SK-N-SH treated with all-trans-retinoic acid at 6 μM for 48 hours (cell line): ENCODE measurements at regions not wholly inside any gene's neighbourhood (a gene's known extent, or its start where the extent isn't known, plus 50 kb on each side); places are given as distances from the start of the nearest gene placed in this dataset.

Source experiments
- ARNTL ChIP-seq: fragments of 450-650 bp; formaldehyde crosslinking; IDR thresholded peaks from 2 replicates; pipeline ENCODE4 v1.5.0; 2020; ENCODE audit warnings: low read depth, mild to moderate bottlenecking, moderate library complexity, borderline replicate concordance
- BACH2 ChIP-seq: fragments of 250-450 bp; sonication (Bioruptor Pico); IDR thresholded peaks from 2 replicates; pipeline ENCODE4 v1.9.0; 2021; ENCODE audit warnings: mild to moderate bottlenecking, borderline replicate concordance
- CREB5 ChIP-seq: fragments of 250-450 bp; sonication (Bioruptor Pico); IDR thresholded peaks from 2 replicates; pipeline ENCODE4 v1.5.1; 2020; ENCODE audit warnings: low read depth, mild to moderate bottlenecking, moderate library complexity
- CSDC2 ChIP-seq: fragments of 250-450 bp; sonication (Bioruptor Pico); IDR thresholded peaks from 2 replicates; pipeline ENCODE4 v1.5.0; 2020; ENCODE audit warnings: mild to moderate bottlenecking, moderate library complexity
- ESRRG ChIP-seq: fragments of 250-450 bp; sonication (Bioruptor Pico); IDR thresholded peaks from 2 replicates; pipeline ENCODE4 v1.6.1; 2021; ENCODE audit warnings: mild to moderate bottlenecking
- GLIS3 ChIP-seq: fragments of 250-450 bp; sonication (Bioruptor Pico); IDR thresholded peaks from 2 replicates; pipeline ENCODE4 v1.5.0; 2020; ENCODE audit warnings: mild to moderate bottlenecking, moderate library complexity
- PPARA ChIP-seq: fragments of 250-450 bp; sonication (Bioruptor Pico); IDR thresholded peaks from 2 replicates; pipeline ENCODE4 v1.5.0; 2020; ENCODE audit warnings: mild to moderate bottlenecking, borderline replicate concordance
- RARB ChIP-seq: fragments of 250-450 bp; sonication (Bioruptor Pico); IDR thresholded peaks from 2 replicates; pipeline ENCODE4 v1.8.0; 2021; ENCODE audit warnings: mild to moderate bottlenecking, moderate library complexity
- SNAI2 ChIP-seq: fragments of 250-450 bp; sonication (Bioruptor Pico); IDR thresholded peaks from 2 replicates; pipeline ENCODE4 v1.5.0; 2020; ENCODE audit warnings: mild to moderate bottlenecking, moderate library complexity
- TOX ChIP-seq: fragments of 250-450 bp; sonication (Bioruptor Pico); IDR thresholded peaks from 2 replicates; pipeline ENCODE4 v1.8.0; 2021; ENCODE audit warnings: mild to moderate bottlenecking, moderate library complexity, borderline replicate concordance
- TSHZ2 ChIP-seq: fragments of 250-450 bp; sonication (Bioruptor Pico); IDR thresholded peaks from 2 replicates; pipeline ENCODE4 v1.5.0; 2020; ENCODE audit warnings: mild to moderate bottlenecking, moderate library complexity
- ZNF565 ChIP-seq: fragments of 450-650 bp; formaldehyde crosslinking; conservative IDR thresholded peaks from 2 replicates; pipeline ENCODE4 v1.5.0; 2020; ENCODE audit warnings: low read depth, mild to moderate bottlenecking, moderate library complexity
- TF ChIP-seq, protein P1 (sequence below): fragments of 250-450 bp; sonication (Bioruptor Pico); IDR thresholded peaks from 2 replicates; pipeline ENCODE4 v1.8.0; 2020; ENCODE audit warnings: mild to moderate bottlenecking, moderate library complexity, borderline replicate concordance
- TF ChIP-seq, protein P2 (sequence below): fragments of 250-450 bp; sonication (Bioruptor Pico); IDR thresholded peaks from 2 replicates; pipeline ENCODE4 v1.8.0; 2021; ENCODE audit warnings: low read depth, mild to moderate bottlenecking, moderate library complexity, borderline replicate concordance

DNA sequence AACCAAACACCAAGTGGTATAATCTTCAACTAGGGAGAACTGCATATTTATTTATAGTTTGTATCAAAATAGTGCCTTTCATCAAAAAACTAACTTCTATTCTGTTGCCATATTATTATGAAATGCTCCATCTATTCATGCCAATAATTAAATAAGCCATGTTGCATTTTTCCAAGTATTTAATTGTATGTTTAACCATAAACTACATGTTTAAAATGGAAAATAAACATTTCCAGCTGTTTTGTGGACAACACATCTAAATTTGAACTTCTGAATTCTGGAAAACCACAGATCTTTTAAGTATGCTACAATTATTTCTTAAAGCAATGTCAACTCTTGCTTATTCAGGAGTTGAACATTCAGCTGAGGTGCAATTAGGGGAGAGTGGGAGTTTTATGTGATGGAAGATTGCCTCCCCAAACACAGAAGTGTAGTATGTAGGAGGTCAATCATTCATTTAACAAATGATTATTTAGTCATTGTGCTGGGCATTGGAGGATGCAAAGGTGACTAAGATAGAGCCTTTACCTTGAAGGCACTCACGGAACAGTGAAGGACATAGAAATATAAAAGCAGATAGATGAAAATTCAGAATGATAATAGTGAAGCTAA lies 80.7 kb upstream of the PPP1R3C start:
- TF ChIP-seq RARB (CRISPR knock-in tag) (no peak), ARNTL (CRISPR knock-in tag) (no peak), GLIS3 (CRISPR knock-in tag) (no peak), CREB5 (no peak), ZNF565 (CRISPR knock-in tag) (no peak), TSHZ2 (CRISPR knock-in tag) (no peak), ESRRG (CRISPR knock-in tag) (no peak), CSDC2 (CRISPR knock-in tag) (no peak), PPARA (CRISPR knock-in tag) (no peak), TOX (CRISPR knock-in tag) (no peak), BACH2 (CRISPR knock-in tag) (no peak), SNAI2 (no peak)
- TF ChIP-seq, protein P1, sequence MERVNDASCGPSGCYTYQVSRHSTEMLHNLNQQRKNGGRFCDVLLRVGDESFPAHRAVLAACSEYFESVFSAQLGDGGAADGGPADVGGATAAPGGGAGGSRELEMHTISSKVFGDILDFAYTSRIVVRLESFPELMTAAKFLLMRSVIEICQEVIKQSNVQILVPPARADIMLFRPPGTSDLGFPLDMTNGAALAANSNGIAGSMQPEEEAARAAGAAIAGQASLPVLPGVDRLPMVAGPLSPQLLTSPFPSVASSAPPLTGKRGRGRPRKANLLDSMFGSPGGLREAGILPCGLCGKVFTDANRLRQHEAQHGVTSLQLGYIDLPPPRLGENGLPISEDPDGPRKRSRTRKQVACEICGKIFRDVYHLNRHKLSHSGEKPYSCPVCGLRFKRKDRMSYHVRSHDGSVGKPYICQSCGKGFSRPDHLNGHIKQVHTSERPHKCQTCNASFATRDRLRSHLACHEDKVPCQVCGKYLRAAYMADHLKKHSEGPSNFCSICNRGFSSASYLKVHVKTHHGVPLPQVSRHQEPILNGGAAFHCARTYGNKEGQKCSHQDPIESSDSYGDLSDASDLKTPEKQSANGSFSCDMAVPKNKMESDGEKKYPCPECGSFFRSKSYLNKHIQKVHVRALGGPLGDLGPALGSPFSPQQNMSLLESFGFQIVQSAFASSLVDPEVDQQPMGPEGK (CRISPR knock-in tag) = no peak
- TF ChIP-seq, protein P2, sequence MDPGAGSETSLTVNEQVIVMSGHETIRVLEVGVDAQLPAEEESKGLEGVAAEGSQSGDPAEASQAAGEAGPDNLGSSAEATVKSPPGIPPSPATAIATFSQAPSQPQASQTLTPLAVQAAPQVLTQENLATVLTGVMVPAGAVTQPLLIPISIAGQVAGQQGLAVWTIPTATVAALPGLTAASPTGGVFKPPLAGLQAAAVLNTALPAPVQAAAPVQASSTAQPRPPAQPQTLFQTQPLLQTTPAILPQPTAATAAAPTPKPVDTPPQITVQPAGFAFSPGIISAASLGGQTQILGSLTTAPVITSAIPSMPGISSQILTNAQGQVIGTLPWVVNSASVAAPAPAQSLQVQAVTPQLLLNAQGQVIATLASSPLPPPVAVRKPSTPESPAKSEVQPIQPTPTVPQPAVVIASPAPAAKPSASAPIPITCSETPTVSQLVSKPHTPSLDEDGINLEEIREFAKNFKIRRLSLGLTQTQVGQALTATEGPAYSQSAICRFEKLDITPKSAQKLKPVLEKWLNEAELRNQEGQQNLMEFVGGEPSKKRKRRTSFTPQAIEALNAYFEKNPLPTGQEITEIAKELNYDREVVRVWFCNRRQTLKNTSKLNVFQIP (CRISPR knock-in tag) = no peak
